ENCODE measurements at regions not wholly inside any gene's neighbourhood (a gene's known extent, or its start where the extent isn't known, plus 50 kb on each side); places are given as distances from the start of the nearest gene placed in this dataset.

- DNase-seq, result no peak
- H3K9me3 Mint-ChIP-seq, result no peaks in the 10 kb centered on the region
- no peaks in the 10 kb centered on the region for H3K27me3 Mint-ChIP-seq
- peaks cover 9% of the 10 kb centered on the region for H3K4me1 Mint-ChIP-seq (ENCODE audit: low read depth)
- no peak overlapping the region for H3K27ac Mint-ChIP-seq
- ChIA-PET CTCF (interaction anchor here (0.8 kb wide), 1 partner anchor 12 kb away, joined by 3 read pairs; no protein-coding TSS in a partner anchor), POLR2A (no interaction called here)
- intact Hi-C loops (cut with micrococcal nuclease), result no loop called here
- no peak overlapping the region for H3K4me3 Mint-ChIP-seq
- no peaks in the 10 kb centered on the region for H3K36me3 Mint-ChIP-seq
Measured at GRCh38 chr5:82820188-82820587, 257.0 kb downstream of the TMEM167A start.

GRCh38 chr5:82817897-82818676 lies 259.1 kb downstream of the TMEM167A start:
- no peak overlapping the region for H3K4me3 Mint-ChIP-seq
- H3K27me3 Mint-ChIP-seq, result no peaks in the 10 kb centered on the region
- no peaks in the 10 kb centered on the region for H3K9me3 Mint-ChIP-seq
- H3K36me3 Mint-ChIP-seq, result no peaks in the 10 kb centered on the region
- H3K4me1 Mint-ChIP-seq (ENCODE audit: low read depth), result peaks cover 9% of the 10 kb centered on the region
- intact Hi-C loops (cut with micrococcal nuclease), result no loop called here
- CTCF ChIA-PET, result no interaction called here
- H3K27ac Mint-ChIP-seq, result no peak overlapping the region
- DNase-seq, result no peak
- POLR2A ChIA-PET, result no interaction called here

GRCh38 chr5:82816926-82817325 lies 260.3 kb downstream of the TMEM167A start:
- no peak for DNase-seq
- no peak overlapping the region for H3K27ac Mint-ChIP-seq
- no peaks in the 10 kb centered on the region for H3K27me3 Mint-ChIP-seq
- H3K9me3 Mint-ChIP-seq, result no peaks in the 10 kb centered on the region
- no peak overlapping the region for H3K4me3 Mint-ChIP-seq
- POLR2A ChIA-PET, result no interaction called here
- intact Hi-C loops (cut with micrococcal nuclease), result no loop called here
- H3K36me3 Mint-ChIP-seq, result no peaks in the 10 kb centered on the region
- H3K4me1 Mint-ChIP-seq (ENCODE audit: low read depth), result peaks cover 9% of the 10 kb centered on the region
- CTCF ChIA-PET, result no interaction called here

- Mint-ChIP-seq H3K27me3 (no peaks in the 10 kb centered on the region), H3K9me3 (no peaks in the 10 kb centered on the region), H3K4me3 (no peak overlapping the region), H3K36me3 (no peaks in the 10 kb centered on the region), H3K27ac (no peak overlapping the region), H3K4me1 (ENCODE audit: low read depth) (peaks cover 6% of the 10 kb centered on the region)
- POLR2A ChIA-PET, result no interaction called here
- no peak for DNase-seq
- CTCF ChIA-PET, result interaction anchor here (0.6 kb wide), 1 partner anchor 25 kb away, joined by 4 read pairs; no protein-coding TSS in a partner anchor
- intact Hi-C loops (cut with micrococcal nuclease), result no loop called here
Measured at GRCh38 chr5:82815871-82816270, 261.3 kb downstream of the TMEM167A start.

GRCh38 chr5:82813861-82814260 lies 263.3 kb downstream of the TMEM167A start:
- POLR2A ChIA-PET, result no interaction called here
- Mint-ChIP-seq H3K4me1 (ENCODE audit: low read depth) (no peaks in the 10 kb centered on the region), H3K36me3 (no peaks in the 10 kb centered on the region), H3K27me3 (no peaks in the 10 kb centered on the region), H3K27ac (no peak overlapping the region), H3K9me3 (no peaks in the 10 kb centered on the region), H3K4me3 (no peak overlapping the region)
- DNase-seq, result no peak
- CTCF ChIA-PET, result no interaction called here
- intact Hi-C loops (cut with micrococcal nuclease), result no loop called here

- DNase-seq, result no peak
- ChIA-PET CTCF (interaction anchor here (0.8 to 2.9 kb wide), 3 partner anchors 9 to 619 kb away, joined by 3 to 7 read pairs (median 3); no protein-coding TSS in a partner anchor), POLR2A (no interaction called here)
- H3K36me3 Mint-ChIP-seq, result no peaks in the 10 kb centered on the region
- H3K27me3 Mint-ChIP-seq, result no peaks in the 10 kb centered on the region
- H3K4me3 Mint-ChIP-seq, result no peak overlapping the region
- intact Hi-C loops (cut with micrococcal nuclease), result no loop called here
- H3K4me1 Mint-ChIP-seq (ENCODE audit: low read depth), result no peaks in the 10 kb centered on the region
- H3K9me3 Mint-ChIP-seq, result no peaks in the 10 kb centered on the region
- H3K27ac Mint-ChIP-seq, result no peak overlapping the region
Measured at GRCh38 chr5:82812575-82812974, 264.6 kb downstream of the TMEM167A start.

GRCh38 chr5:82811490-82811889 lies 265.7 kb downstream of the TMEM167A start:
- Mint-ChIP-seq H3K27ac (no peak overlapping the region), H3K27me3 (no peaks in the 10 kb centered on the region), H3K4me3 (no peak overlapping the region), H3K4me1 (ENCODE audit: low read depth) (no peaks in the 10 kb centered on the region), H3K36me3 (no peaks in the 10 kb centered on the region), H3K9me3 (no peaks in the 10 kb centered on the region)
- intact Hi-C loops (cut with micrococcal nuclease), result no loop called here
- POLR2A ChIA-PET, result no interaction called here
- DNase-seq, result no peak
- CTCF ChIA-PET, result interaction anchor here (2.9 kb wide), 1 partner anchor 18 kb away, joined by 7 read pairs; no protein-coding TSS in a partner anchor

- no peak overlapping the region for H3K27ac Mint-ChIP-seq
- intact Hi-C loops (cut with micrococcal nuclease), result no loop called here
- DNase-seq, result no peak
- peaks cover 1% of the 10 kb centered on the region for H3K27me3 Mint-ChIP-seq
- H3K9me3 Mint-ChIP-seq, result no peaks in the 10 kb centered on the region
- ChIA-PET CTCF (interaction anchor here (2.9 kb wide), 1 partner anchor 16 kb away, joined by 7 read pairs; no protein-coding TSS in a partner anchor), POLR2A (no interaction called here)
- no peaks in the 10 kb centered on the region for H3K4me1 Mint-ChIP-seq (ENCODE audit: low read depth)
- no peaks in the 10 kb centered on the region for H3K36me3 Mint-ChIP-seq
- no peak overlapping the region for H3K4me3 Mint-ChIP-seq
Measured at GRCh38 chr5:82809420-82810143, 267.6 kb downstream of the TMEM167A start.

- H3K4me1 Mint-ChIP-seq (ENCODE audit: low read depth), result no peaks in the 10 kb centered on the region
- no peaks in the 10 kb centered on the region for H3K36me3 Mint-ChIP-seq
- H3K27me3 Mint-ChIP-seq, result peaks cover 1% of the 10 kb centered on the region
- H3K4me3 Mint-ChIP-seq, result no peak overlapping the region
- intact Hi-C loops (cut with micrococcal nuclease), result no loop called here
- DNase-seq, result peak; percentile 9
- no peak overlapping the region for H3K27ac Mint-ChIP-seq
- H3K9me3 Mint-ChIP-seq, result no peaks in the 10 kb centered on the region
- POLR2A ChIA-PET, result no interaction called here
- CTCF ChIA-PET, result interaction anchor here (0.9 kb wide), 1 partner anchor 10 kb away, joined by 3 read pairs; no protein-coding TSS in a partner anchor
Measured at GRCh38 chr5:82808960-82809359, 268.2 kb downstream of the TMEM167A start.

- ChIA-PET POLR2A (no interaction called here), CTCF (no interaction called here)
- Mint-ChIP-seq H3K4me3 (no peak overlapping the region), H3K27ac (no peak overlapping the region), H3K4me1 (ENCODE audit: low read depth) (no peaks in the 10 kb centered on the region), H3K9me3 (no peaks in the 10 kb centered on the region), H3K36me3 (no peaks in the 10 kb centered on the region), H3K27me3 (peaks cover 1% of the 10 kb centered on the region)
- DNase-seq, result no peak
- intact Hi-C loops (cut with micrococcal nuclease), result no loop called here
Measured at GRCh38 chr5:82807021-82807420, 270.2 kb downstream of the TMEM167A start.

GRCh38 chr5:82806513-82806912 lies 270.7 kb downstream of the TMEM167A start:
- ChIA-PET POLR2A (no interaction called here), CTCF (no interaction called here)
- no peak overlapping the region for H3K27ac Mint-ChIP-seq
- no peak for DNase-seq
- H3K4me3 Mint-ChIP-seq, result no peak overlapping the region
- intact Hi-C loops (cut with micrococcal nuclease), result no loop called here
- H3K9me3 Mint-ChIP-seq, result no peaks in the 10 kb centered on the region
- no peaks in the 10 kb centered on the region for H3K4me1 Mint-ChIP-seq (ENCODE audit: low read depth)
- H3K27me3 Mint-ChIP-seq, result peaks cover 1% of the 10 kb centered on the region
- no peaks in the 10 kb centered on the region for H3K36me3 Mint-ChIP-seq

GRCh38 chr5:82804155-82804690 lies 273.0 kb downstream of the TMEM167A start:
- H3K36me3 Mint-ChIP-seq, result no peaks in the 10 kb centered on the region
- POLR2A ChIA-PET, result no interaction called here
- peaks cover 4% of the 10 kb centered on the region for H3K27me3 Mint-ChIP-seq
- DNase-seq, result no peak
- no peaks in the 10 kb centered on the region for H3K9me3 Mint-ChIP-seq
- no peaks in the 10 kb centered on the region for H3K4me1 Mint-ChIP-seq (ENCODE audit: low read depth)
- no peak overlapping the region for H3K27ac Mint-ChIP-seq
- CTCF ChIA-PET, result no interaction called here
- H3K4me3 Mint-ChIP-seq, result no peak overlapping the region
- intact Hi-C loops (cut with micrococcal nuclease), result no loop called here
